ENCODE measurements at regions not wholly inside any gene's neighbourhood (a gene's known extent, or its start where the extent isn't known, plus 50 kb on each side); places are given as distances from the start of the nearest gene placed in this dataset.
"Not testable (repeated sequence)": the region's sequence is repeated elsewhere in the genome, so short reads cannot be mapped to it uniquely, and the experiment has no call there.

- ATAC-seq (ENCODE audit: low FRiP score): no peak
- no peak for DNase-seq (ENCODE audit: low spot score)
- TF ChIP-seq, protein P1, sequence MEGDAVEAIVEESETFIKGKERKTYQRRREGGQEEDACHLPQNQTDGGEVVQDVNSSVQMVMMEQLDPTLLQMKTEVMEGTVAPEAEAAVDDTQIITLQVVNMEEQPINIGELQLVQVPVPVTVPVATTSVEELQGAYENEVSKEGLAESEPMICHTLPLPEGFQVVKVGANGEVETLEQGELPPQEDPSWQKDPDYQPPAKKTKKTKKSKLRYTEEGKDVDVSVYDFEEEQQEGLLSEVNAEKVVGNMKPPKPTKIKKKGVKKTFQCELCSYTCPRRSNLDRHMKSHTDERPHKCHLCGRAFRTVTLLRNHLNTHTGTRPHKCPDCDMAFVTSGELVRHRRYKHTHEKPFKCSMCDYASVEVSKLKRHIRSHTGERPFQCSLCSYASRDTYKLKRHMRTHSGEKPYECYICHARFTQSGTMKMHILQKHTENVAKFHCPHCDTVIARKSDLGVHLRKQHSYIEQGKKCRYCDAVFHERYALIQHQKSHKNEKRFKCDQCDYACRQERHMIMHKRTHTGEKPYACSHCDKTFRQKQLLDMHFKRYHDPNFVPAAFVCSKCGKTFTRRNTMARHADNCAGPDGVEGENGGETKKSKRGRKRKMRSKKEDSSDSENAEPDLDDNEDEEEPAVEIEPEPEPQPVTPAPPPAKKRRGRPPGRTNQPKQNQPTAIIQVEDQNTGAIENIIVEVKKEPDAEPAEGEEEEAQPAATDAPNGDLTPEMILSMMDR (IDR thresholded peaks at IDR 0.05): no peak
Measured at GRCh38 chr4:127007305-127007704, 625.5 kb upstream of the INTU start.

DNA sequence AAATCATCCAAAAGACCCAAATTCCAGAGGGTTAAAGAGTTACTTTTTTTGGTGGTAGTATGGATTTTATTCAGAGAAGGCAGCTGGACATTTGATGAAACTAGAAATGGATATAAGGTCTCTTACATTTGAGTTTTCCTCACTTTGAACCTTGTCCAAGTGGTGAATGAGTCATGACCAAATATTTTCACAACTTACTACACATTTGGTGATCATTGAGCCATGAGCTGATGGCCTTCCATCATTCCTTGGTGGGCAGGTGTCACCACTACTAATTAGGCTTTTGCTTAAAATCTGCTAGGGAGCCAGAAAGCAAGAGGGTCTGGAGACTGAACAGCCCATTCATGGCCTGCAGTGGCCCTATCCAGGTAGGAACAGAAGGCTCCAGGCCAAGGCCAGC, 620.2 kb upstream of the INTU start:
- DNase-seq (ENCODE audit: low spot score): no peak
- TF ChIP-seq, protein P1 (IDR thresholded peaks at IDR 0.05): no peak
- ATAC-seq (ENCODE audit: low FRiP score): no peak

DNA sequence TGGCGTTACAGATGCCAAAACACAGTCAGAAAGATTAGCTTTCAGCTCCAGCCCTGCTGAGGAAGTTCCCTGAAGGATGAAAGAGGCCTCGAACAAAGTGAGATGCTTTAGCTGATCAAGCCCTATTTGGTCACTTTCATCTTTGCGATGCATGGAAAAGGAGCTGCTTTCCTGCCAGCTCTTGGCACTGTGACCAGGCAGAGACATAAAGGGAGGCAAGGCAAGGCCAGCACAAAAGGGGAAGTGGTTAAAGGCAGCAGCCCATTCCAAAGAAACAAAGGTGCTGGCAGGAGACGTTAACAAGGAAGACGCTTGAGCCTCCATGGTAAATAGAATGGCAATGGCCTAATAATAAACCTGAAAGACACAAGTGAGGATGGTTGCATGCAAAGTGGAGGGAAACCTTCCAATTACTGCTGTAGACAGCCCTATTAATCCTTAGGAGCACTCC, 617.1 kb upstream of the INTU start:
- DNase-seq (ENCODE audit: low spot score) (no peak), ATAC-seq (ENCODE audit: low FRiP score) (no peak)
- TF ChIP-seq, protein P1 (IDR thresholded peaks at IDR 0.05): no peak

- ATAC-seq (ENCODE audit: low FRiP score) (no peak), DNase-seq (ENCODE audit: low spot score) (no peak)
- TF ChIP-seq, protein P1 (IDR thresholded peaks at IDR 0.05): no peak
Measured at GRCh38 chr4:127018381-127018780, 614.4 kb upstream of the INTU start.

- DNase-seq (ENCODE audit: low spot score); ATAC-seq (ENCODE audit: low FRiP score): not testable (repeated sequence)
Measured at GRCh38 chr4:127020831-127021230, 611.9 kb upstream of the INTU start.

DNA sequence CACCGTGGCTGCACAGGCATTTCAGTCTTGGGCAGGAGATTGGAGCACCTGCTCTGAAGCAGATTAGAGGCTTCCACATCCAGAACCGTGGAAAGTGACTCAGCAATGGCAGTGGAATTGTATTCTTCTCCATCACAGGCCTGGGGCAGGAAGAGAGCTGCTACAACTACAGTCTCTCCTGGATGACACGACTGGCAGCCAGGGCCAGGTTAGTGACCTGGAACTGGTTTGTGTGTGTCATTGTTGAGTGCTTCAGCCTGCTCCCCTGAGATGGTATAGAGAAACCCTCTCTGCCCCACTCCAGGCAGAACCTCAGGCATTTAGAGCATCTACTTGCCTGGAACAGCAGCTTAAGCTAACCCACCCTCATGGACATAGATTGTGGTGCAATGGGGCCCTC, 596.5 kb upstream of the INTU start:
- ATAC-seq (ENCODE audit: low FRiP score) (no peak), DNase-seq (ENCODE audit: low spot score) (no peak)
- TF ChIP-seq, protein P1 (IDR thresholded peaks at IDR 0.05): no peak

DNA sequence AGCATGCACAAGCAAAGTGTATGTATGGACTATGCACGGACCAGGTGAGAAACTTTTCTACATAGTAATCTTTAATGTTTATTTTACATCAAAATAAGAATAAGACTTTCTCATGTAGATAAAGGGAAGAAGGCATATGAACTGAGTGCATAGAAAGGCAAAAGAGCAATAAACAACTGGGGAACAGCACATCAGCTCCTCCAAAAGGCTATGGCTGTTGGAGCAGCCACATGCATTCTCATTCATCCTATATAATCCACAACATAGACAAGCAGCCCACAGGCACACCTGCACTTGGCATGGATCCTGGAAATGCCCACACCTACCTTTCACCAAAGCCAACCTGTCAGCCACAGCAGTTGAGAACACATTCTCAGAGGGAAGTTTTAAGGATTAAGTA, 586.9 kb upstream of the INTU start:
- TF ChIP-seq, protein P1 (IDR thresholded peaks at IDR 0.05): no peak
- no peak for DNase-seq (ENCODE audit: low spot score)
- ATAC-seq (ENCODE audit: low FRiP score): no peak

DNA sequence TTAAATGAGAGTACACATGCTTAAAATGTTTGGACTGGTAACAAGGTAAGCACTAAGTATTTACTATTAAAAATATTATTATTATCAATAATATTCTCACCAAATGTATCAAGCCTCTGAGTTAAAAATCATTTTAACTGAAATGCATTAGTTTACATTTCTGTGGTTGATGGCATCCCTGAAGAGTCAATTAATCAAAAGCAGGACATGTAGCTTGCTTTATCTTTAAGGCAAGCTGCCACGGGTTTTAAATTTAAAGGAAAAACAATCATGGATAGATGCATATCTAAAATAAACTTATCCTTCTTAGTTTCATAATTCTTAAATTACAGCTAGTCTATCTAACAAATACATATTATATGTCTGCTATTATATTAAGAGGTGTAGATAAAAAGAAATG, 584.8 kb upstream of the INTU start:
- TF ChIP-seq, protein P1 (IDR thresholded peaks at IDR 0.05): no peak
- DNase-seq (ENCODE audit: low spot score) (no peak), ATAC-seq (ENCODE audit: low FRiP score) (no peak)

Data from omental fat pad (tissue), 3 donors.